Neural cell (in vitro differentiated cells): ENCODE measurements at regions not wholly inside any gene's neighbourhood (a gene's known extent, or its start where the extent isn't known, plus 50 kb on each side); places are given as distances from the start of the nearest gene placed in this dataset.

Experiments
- H2AFZ ChIP-seq: fragments of 200-600, 300-800 bp; sonication (generic), shearing (Covaris generic); 2 replicates; pipeline ENCODE4 v1.6.0; 2014; ENCODE audit warnings: low read depth, mild to moderate bottlenecking, antibody characterized with exemption, low read length, moderate library complexity
- H3F3A ChIP-seq: fragments of 200-600 bp; shearing (Covaris generic); 2 replicates; pipeline ENCODE4 v1.6.1; 2016; ENCODE audit warnings: mild to moderate bottlenecking, moderate library complexity, mixed read lengths, antibody characterized with exemption, low read length; ENCODE audit not compliant: insufficient read depth, poor library complexity, severe bottlenecking
- H3K27ac ChIP-seq: fragments of 200-600, 300-800 bp; sonication (generic), shearing (Covaris generic); 2 replicates; pipeline ENCODE4 v1.5.1; 2014; ENCODE audit warnings: mild to moderate bottlenecking, low read length, moderate library complexity
- H3K27me3 ChIP-seq: fragments of 300-800, 200-600 bp; sonication (generic), shearing (Covaris generic); 2 replicates; pipeline ENCODE4 v1.6.0; 2014; ENCODE audit warnings: mild to moderate bottlenecking, low read depth, low read length, moderate library complexity; ENCODE audit not compliant: insufficient read depth
- H3K36me3 ChIP-seq: fragments of 300-800, 200-600 bp; sonication (generic), shearing (Covaris generic); 2 replicates; pipeline ENCODE4 v1.5.1; 2014; ENCODE audit warnings: mild to moderate bottlenecking, antibody characterized with exemption, low read length, moderate library complexity; ENCODE audit not compliant: insufficient read depth
- H3K4me2 ChIP-seq: fragments of 300-800, 200-600 bp; sonication (generic), shearing (Covaris generic); 2 replicates; pipeline ENCODE4 v1.6.0; 2014; ENCODE audit warnings: mild to moderate bottlenecking, low read length
- H3K4me3 ChIP-seq: fragments of 300-800, 200-600 bp; sonication (generic), shearing (Covaris generic); 2 replicates; pipeline ENCODE4 v1.5.1; 2014; ENCODE audit warnings: mild to moderate bottlenecking, low read length, moderate library complexity
- H3K79me2 ChIP-seq: fragments of 200-600 bp; shearing (Covaris generic); replicated peaks from 2 replicates; pipeline ENCODE4 v1.6.0; 2014; ENCODE audit warnings: mild to moderate bottlenecking, low read length, moderate library complexity; ENCODE audit not compliant: insufficient read depth
- H3K9ac ChIP-seq: fragments of 300-800, 200-600 bp; sonication (generic), shearing (Covaris generic); 2 replicates; pipeline ENCODE4 v1.6.1; 2016; ENCODE audit warnings: mild to moderate bottlenecking, low read length, mixed read lengths
- H3K9me2 ChIP-seq: fragments of 200-600 bp; shearing (Covaris generic); 2 replicates; pipeline ENCODE4 v1.6.1; 2016; ENCODE audit warnings: mild to moderate bottlenecking, low read length, mixed read lengths; ENCODE audit not compliant: insufficient read depth
- H3K9me3 ChIP-seq: fragments of 200-600, 300-800 bp; sonication (generic), shearing (Covaris generic); 2 replicates; pipeline ENCODE4 v1.6.1; 2016; ENCODE audit warnings: mild to moderate bottlenecking, mixed run types, low read length, moderate library complexity, mixed read lengths
- H4K20me1 ChIP-seq: fragments of 200-600 bp; shearing (Covaris generic); 2 replicates; pipeline ENCODE4 v1.6.1; 2016; ENCODE audit warnings: mild to moderate bottlenecking, mixed run types; ENCODE audit not compliant: insufficient read depth
- EP300 ChIP-seq: fragments of 450-650 bp; conservative IDR thresholded peaks from 2 replicates; pipeline ENCODE4 v1.6.1; 2014; ENCODE audit warnings: antibody characterized with exemption, mild to moderate bottlenecking, moderate library complexity; ENCODE audit not compliant: poor library complexity, severe bottlenecking
- EZH2 ChIP-seq: fragments of 200-600, 300-800 bp; shearing (Covaris generic), sonication (generic); IDR thresholded peaks from 2 replicates; pipeline ENCODE4 v1.6.1; 2014; ENCODE audit warnings: antibody characterized with exemption, low read length, borderline replicate concordance, mild to moderate bottlenecking; ENCODE audit not compliant: insufficient read depth, poor library complexity, severe bottlenecking
- MXI1 ChIP-seq: fragments of 450-650 bp; conservative IDR thresholded peaks from 2 replicates; pipeline ENCODE4 v1.6.1; 2014; ENCODE audit warnings: antibody characterized with exemption, mild to moderate bottlenecking; ENCODE audit not compliant: poor library complexity, severe bottlenecking
- POLR2AphosphoS5 ChIP-seq: IDR thresholded peaks from 2 replicates; pipeline ENCODE4 v1.6.1; 2012
- RAD21 ChIP-seq: fragments of 450-650 bp; conservative IDR thresholded peaks from 2 replicates; pipeline ENCODE4 v1.6.1; 2014; ENCODE audit warnings: antibody characterized with exemption, mild to moderate bottlenecking, moderate library complexity
- SMC3 ChIP-seq: fragments of 450-650 bp; conservative IDR thresholded peaks from 2 replicates; pipeline ENCODE4 v1.6.1; 2014; ENCODE audit warnings: antibody characterized with exemption, mild to moderate bottlenecking, moderate library complexity; ENCODE audit not compliant: poor library complexity
- TAF1 ChIP-seq: IDR thresholded peaks from 2 replicates; pipeline ENCODE4 v1.6.1; 2012; ENCODE audit warnings: low read depth
- TF ChIP-seq, protein P1 (sequence below): fragments of 450-650 bp; IDR thresholded peaks from 2 replicates; pipeline ENCODE4 v1.5.1; 2014; ENCODE audit warnings: antibody characterized with exemption, mild to moderate bottlenecking, moderate library complexity; ENCODE audit not compliant: poor library complexity, severe bottlenecking
- TF ChIP-seq, protein P2 (sequence below): IDR thresholded peaks from 2 replicates; pipeline ENCODE4 v1.6.1; 2012; ENCODE audit warnings: borderline replicate concordance

DNA sequence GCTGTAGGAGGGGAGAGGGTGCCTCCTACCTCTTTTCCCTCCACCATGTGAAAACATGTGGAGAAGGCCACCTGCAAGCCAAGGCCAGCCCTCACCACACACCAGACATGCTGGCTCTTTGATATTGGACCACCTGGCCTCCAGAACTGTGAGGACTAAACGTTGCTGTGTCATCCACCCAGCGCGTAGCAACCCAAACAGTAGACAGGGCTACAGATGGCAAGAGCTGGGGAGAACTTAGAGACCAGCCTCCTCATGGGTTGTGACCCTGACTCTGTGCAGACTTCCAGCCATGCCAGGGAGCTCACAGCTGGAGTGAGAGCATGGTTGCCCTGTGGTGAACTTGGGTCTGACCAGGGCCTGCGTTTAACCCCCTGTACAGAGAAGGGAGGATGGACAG lies 195.9 kb upstream of the CST7 start:
- no peak overlapping the region for H3K9ac ChIP-seq
- H3K4me2 ChIP-seq = no peak overlapping the region

DNA sequence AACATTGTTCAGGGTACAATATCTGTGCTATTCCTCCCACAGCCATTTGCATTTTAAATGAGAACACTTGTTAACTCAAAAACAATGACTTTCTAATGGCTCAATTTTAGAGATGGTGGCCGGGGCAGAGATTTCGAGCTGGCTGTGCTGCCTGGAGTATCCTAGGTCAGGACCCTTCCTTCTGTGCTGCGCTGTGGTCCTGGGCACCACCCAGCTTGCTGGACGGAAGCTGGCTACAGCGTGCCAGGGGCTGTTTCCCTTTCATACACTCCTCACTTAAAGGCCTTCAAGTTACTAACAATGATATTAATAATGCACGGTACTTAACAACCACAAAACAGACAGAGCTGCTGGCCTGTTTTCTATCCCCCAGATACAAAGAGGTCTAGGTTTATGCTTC lies 194.4 kb upstream of the CST7 start:
- Histone ChIP-seq H4K20me1 (no peaks in the 10 kb centered on the region), H3F3A (no peaks in the 10 kb centered on the region), H3K9ac (no peak overlapping the region), H2AFZ (no peak overlapping the region), H3K4me3 (no peak overlapping the region), H3K9me2 (no peaks in the 10 kb centered on the region), H3K4me2 (no peak overlapping the region), H3K27me3 (no peaks in the 10 kb centered on the region), H3K27ac (no peak overlapping the region), H3K79me2 (no peaks in the 10 kb centered on the region), H3K36me3 (no peaks in the 10 kb centered on the region), H3K9me3 (no peaks in the 10 kb centered on the region)
- no peak for TF ChIP-seq EP300
- no peak for TF ChIP-seq TAF1
- TF ChIP-seq, protein P1, sequence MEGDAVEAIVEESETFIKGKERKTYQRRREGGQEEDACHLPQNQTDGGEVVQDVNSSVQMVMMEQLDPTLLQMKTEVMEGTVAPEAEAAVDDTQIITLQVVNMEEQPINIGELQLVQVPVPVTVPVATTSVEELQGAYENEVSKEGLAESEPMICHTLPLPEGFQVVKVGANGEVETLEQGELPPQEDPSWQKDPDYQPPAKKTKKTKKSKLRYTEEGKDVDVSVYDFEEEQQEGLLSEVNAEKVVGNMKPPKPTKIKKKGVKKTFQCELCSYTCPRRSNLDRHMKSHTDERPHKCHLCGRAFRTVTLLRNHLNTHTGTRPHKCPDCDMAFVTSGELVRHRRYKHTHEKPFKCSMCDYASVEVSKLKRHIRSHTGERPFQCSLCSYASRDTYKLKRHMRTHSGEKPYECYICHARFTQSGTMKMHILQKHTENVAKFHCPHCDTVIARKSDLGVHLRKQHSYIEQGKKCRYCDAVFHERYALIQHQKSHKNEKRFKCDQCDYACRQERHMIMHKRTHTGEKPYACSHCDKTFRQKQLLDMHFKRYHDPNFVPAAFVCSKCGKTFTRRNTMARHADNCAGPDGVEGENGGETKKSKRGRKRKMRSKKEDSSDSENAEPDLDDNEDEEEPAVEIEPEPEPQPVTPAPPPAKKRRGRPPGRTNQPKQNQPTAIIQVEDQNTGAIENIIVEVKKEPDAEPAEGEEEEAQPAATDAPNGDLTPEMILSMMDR = no peak
- TF ChIP-seq RAD21 = no peak
- TF ChIP-seq SMC3 = no peak
- TF ChIP-seq POLR2AphosphoS5 = no peak
- TF ChIP-seq, protein P2, sequence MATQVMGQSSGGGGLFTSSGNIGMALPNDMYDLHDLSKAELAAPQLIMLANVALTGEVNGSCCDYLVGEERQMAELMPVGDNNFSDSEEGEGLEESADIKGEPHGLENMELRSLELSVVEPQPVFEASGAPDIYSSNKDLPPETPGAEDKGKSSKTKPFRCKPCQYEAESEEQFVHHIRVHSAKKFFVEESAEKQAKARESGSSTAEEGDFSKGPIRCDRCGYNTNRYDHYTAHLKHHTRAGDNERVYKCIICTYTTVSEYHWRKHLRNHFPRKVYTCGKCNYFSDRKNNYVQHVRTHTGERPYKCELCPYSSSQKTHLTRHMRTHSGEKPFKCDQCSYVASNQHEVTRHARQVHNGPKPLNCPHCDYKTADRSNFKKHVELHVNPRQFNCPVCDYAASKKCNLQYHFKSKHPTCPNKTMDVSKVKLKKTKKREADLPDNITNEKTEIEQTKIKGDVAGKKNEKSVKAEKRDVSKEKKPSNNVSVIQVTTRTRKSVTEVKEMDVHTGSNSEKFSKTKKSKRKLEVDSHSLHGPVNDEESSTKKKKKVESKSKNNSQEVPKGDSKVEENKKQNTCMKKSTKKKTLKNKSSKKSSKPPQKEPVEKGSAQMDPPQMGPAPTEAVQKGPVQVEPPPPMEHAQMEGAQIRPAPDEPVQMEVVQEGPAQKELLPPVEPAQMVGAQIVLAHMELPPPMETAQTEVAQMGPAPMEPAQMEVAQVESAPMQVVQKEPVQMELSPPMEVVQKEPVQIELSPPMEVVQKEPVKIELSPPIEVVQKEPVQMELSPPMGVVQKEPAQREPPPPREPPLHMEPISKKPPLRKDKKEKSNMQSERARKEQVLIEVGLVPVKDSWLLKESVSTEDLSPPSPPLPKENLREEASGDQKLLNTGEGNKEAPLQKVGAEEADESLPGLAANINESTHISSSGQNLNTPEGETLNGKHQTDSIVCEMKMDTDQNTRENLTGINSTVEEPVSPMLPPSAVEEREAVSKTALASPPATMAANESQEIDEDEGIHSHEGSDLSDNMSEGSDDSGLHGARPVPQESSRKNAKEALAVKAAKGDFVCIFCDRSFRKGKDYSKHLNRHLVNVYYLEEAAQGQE = no peak
- TF ChIP-seq MXI1 = no peak
- no peak for TF ChIP-seq EZH2

More for the DNA sequence above, 195.9 kb upstream of the CST7 start:
- Histone ChIP-seq H3F3A (no peaks in the 10 kb centered on the region), H3K79me2 (no peaks in the 10 kb centered on the region), H3K9me3 (no peaks in the 10 kb centered on the region), H3K9me2 (no peaks in the 10 kb centered on the region), H3K4me3 (no peak overlapping the region), H3K27me3 (no peaks in the 10 kb centered on the region), H3K27ac (no peak overlapping the region), H4K20me1 (no peaks in the 10 kb centered on the region), H2AFZ (no peak overlapping the region), H3K36me3 (no peaks in the 10 kb centered on the region)
- TF ChIP-seq TAF1 = no peak
- no peak for TF ChIP-seq EZH2

DNA sequence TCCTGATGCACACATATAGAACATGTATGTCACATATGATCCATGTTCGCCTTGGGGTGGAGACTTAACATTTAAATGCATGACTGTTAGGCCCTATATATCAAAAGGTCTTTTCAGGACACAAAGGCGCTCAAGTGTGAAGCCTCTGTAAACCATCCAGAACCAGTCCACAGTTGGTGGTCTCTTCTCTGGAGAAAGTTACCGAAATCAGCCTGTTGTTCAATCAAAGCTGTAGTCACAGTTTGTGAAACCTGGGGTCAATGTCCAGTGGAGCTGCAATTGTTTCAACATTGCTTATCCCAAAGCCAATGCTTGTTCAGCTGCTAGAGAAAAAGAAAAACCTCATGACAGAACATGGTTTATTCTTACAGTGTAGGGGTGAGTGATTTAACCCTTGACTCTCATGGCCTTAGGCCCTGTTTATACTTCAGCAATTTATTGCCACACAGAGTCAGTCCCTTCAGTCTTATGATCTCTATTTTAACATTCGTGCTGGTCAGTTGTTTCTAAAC lies 193.6 kb upstream of the CST7 start:
- no peak overlapping the region for H3K9ac ChIP-seq
- H3K4me3 ChIP-seq = no peak overlapping the region
- no peaks in the 10 kb centered on the region for H3K9me3 ChIP-seq
- H3K27ac ChIP-seq = no peak overlapping the region
- H3K27me3 ChIP-seq = no peaks in the 10 kb centered on the region
- H3K79me2 ChIP-seq = no peaks in the 10 kb centered on the region
- H3F3A ChIP-seq = no peaks in the 10 kb centered on the region
- no peak overlapping the region for H2AFZ ChIP-seq
- TF ChIP-seq EP300 = no peak
- no peak for TF ChIP-seq SMC3
- TF ChIP-seq, protein P1 = no peak
- no peak for TF ChIP-seq TAF1
- no peak for TF ChIP-seq EZH2
- no peak for TF ChIP-seq MXI1
- no peak for TF ChIP-seq RAD21
- no peak for TF ChIP-seq POLR2AphosphoS5
- TF ChIP-seq, protein P2 = no peak
- no peaks in the 10 kb centered on the region for H3K9me2 ChIP-seq
- H4K20me1 ChIP-seq = no peaks in the 10 kb centered on the region
- H3K36me3 ChIP-seq = no peaks in the 10 kb centered on the region
- H3K4me2 ChIP-seq = no peak overlapping the region
